Vagina (tissue), 2 donors: ENCODE measurements at regions not wholly inside any gene's neighbourhood (a gene's known extent, or its start where the extent isn't known, plus 50 kb on each side); places are given as distances from the start of the nearest gene placed in this dataset.

ENCODE experiments used
- POLR2A ChIP-seq, 2 donors: fragments of 450-650 bp; IDR thresholded peaks; one replicate each; pipeline ENCODE4 v1.6.1; 2017; ENCODE audit warnings: antibody characterized with exemption in 2 of 2, mild to moderate bottlenecking in 2 of 2, moderate library complexity in 2 of 2
- POLR2AphosphoS5 ChIP-seq, 2 donors: sonication (generic); formaldehyde crosslinking; IDR thresholded peaks; one replicate each; pipeline ENCODE4 v1.9.0; 2017; ENCODE audit warnings: antibody characterized with exemption in 2 of 2, mild to moderate bottlenecking in 2 of 2, low read depth in 1 of 2; ENCODE audit not compliant: insufficient read depth in 1 of 2
- TF ChIP-seq, protein P1 (sequence below), 3 experiments: fragments of 450-650 bp in 2 of 3; fragments of 200-600 bp in 1 of 3; sonication (generic) in 1 of 3; IDR thresholded peaks; one replicate each; pipeline ENCODE4 v1.5.1; 2017 to 2019; ENCODE audit warnings: antibody characterized with exemption in 3 of 3, mild to moderate bottlenecking in 2 of 3, moderate library complexity in 2 of 3

DNA sequence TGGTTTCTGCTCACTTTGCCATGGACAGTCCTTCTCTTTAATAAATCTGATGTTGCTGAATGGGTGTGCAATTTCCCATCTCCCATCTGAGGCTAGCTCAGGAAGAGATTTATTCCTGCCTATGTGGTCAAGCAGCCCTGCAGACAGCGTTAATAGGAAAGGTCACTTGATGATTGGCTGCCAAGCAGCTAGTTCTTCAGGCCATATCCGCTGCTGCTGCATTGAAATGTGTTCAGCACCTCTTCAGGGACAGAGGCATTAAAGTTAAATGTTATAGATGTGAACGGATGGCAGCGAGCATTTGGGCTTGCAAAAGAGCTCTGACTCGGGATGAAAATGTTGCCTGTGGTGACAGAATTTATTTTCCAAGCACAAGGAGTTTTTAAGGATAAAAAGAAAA lies 474.2 kb downstream of the PIK3C3 start:
- TF ChIP-seq, protein P1, sequence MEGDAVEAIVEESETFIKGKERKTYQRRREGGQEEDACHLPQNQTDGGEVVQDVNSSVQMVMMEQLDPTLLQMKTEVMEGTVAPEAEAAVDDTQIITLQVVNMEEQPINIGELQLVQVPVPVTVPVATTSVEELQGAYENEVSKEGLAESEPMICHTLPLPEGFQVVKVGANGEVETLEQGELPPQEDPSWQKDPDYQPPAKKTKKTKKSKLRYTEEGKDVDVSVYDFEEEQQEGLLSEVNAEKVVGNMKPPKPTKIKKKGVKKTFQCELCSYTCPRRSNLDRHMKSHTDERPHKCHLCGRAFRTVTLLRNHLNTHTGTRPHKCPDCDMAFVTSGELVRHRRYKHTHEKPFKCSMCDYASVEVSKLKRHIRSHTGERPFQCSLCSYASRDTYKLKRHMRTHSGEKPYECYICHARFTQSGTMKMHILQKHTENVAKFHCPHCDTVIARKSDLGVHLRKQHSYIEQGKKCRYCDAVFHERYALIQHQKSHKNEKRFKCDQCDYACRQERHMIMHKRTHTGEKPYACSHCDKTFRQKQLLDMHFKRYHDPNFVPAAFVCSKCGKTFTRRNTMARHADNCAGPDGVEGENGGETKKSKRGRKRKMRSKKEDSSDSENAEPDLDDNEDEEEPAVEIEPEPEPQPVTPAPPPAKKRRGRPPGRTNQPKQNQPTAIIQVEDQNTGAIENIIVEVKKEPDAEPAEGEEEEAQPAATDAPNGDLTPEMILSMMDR (IDR thresholded peaks at IDR 0.05) = no peak
- no peak for TF ChIP-seq POLR2A (IDR thresholded peaks at IDR 0.05)
- TF ChIP-seq POLR2AphosphoS5 (IDR thresholded peaks at IDR 0.05; ENCODE audit: insufficient read depth in 1 of 2, low read depth in 1 of 2) = no peak
